ENCODE measurements at regions not wholly inside any gene's neighbourhood (a gene's known extent, or its start where the extent isn't known, plus 50 kb on each side); places are given as distances from the start of the nearest gene placed in this dataset.

DNA sequence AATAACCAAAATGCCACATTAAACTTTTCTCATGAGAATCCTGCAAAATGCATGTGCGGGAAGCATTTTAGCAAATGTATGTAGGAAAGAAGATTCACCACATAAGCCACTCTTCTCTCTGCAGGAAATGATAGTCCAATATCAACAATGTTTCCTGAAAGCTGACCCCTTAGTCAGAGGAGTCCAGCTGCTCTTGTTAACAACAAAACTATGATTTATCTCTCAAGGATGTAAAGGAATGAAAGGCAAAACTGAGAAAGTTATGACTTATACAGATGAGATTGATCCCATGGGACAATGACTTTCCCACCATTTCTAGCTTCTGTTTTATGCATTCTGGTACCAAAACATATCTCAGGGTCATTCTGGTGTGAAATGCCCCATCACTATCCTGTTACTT lies 125.0 kb upstream of the EDNRA start:
- intact Hi-C loops (cut with micrococcal nuclease), result no loop called here
- Mint-ChIP-seq H3K36me3 (ENCODE audit: low read depth) (no peaks in the 10 kb centered on the region), H3K4me1 (ENCODE audit: low read depth) (no peaks in the 10 kb centered on the region), H3K27me3 (ENCODE audit: insufficient read depth) (peaks cover under 1% of the 10 kb centered on the region), H3K27ac (no peak overlapping the region), H3K9me3 (no peaks in the 10 kb centered on the region), H3K4me3 (no peak overlapping the region)
- no peak for DNase-seq (ENCODE audit: low spot score)

DNA sequence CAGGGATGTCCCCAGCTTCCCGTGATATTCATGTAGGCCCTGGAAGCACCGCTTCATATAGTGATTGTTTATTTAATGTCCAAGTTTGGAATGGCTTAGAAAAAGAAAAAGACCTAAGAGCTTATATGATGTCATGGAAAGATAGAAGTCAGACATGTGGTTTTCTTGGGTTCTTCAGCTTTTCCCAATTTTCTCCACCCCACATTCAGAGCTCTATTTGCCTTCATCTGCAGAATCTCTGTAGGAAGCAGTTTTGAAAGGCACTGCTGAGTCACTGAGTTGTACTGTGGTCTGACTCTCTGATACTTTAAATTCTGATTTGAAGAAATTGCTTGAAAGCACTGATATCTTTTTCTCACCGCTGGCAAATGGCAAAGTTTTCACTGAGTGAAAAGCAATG lies 120.6 kb upstream of the EDNRA start:
- Mint-ChIP-seq H3K4me3 (no peak overlapping the region), H3K27me3 (ENCODE audit: insufficient read depth) (peaks cover 4% of the 10 kb centered on the region), H3K27ac (no peak overlapping the region), H3K9me3 (no peaks in the 10 kb centered on the region), H3K4me1 (ENCODE audit: low read depth) (no peaks in the 10 kb centered on the region), H3K36me3 (ENCODE audit: low read depth) (no peaks in the 10 kb centered on the region)
- DNase-seq (ENCODE audit: low spot score), result no peak
- intact Hi-C loops (cut with micrococcal nuclease), result no loop called here

DNA sequence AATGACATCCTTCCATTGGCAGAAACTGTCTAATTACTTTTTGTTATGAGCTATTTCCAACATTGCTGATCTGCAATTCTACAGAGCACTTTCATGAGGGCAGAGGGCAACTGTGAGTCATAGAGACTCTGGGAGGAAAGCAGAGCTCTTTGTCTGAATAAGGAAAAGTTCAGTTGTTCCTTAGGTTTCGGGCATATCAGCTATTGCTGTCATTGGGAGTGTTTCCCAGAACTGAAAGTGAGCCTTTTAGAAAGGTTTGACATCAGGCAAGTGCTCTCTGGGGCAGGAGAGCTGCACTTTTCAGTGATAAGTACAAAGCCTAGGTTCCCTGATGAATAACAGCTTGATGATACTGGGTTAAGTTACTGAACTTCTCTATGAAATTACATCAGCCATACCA lies 119.2 kb upstream of the EDNRA start:
- Mint-ChIP-seq H3K27me3 (ENCODE audit: insufficient read depth) (peaks cover 4% of the 10 kb centered on the region), H3K9me3 (no peaks in the 10 kb centered on the region), H3K36me3 (ENCODE audit: low read depth) (no peaks in the 10 kb centered on the region), H3K4me3 (no peak overlapping the region), H3K27ac (no peak overlapping the region), H3K4me1 (ENCODE audit: low read depth) (no peaks in the 10 kb centered on the region)
- DNase-seq (ENCODE audit: low spot score), result no peak
- intact Hi-C loops (cut with micrococcal nuclease), result no loop called here

DNA sequence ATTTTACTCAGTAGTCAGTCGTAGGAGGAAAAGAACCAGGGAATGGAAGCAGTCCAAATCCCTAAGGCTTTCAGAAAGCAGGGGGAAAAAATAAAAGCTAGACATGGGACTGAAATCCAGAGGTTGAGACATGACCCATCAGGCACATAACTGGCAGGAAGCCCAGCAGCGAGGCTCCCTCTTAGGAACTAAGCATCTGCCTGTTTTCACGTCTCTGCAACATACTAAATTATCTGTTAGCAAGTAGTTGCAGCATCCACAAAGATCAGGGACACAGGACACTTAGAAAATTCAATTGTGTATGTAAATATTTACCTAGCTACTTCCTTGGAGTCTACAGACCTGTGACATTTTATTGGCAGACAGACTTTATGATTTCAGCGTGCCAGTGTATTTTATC lies 118.0 kb upstream of the EDNRA start:
- Mint-ChIP-seq H3K36me3 (ENCODE audit: low read depth) (no peaks in the 10 kb centered on the region), H3K9me3 (no peaks in the 10 kb centered on the region), H3K4me1 (ENCODE audit: low read depth) (no peaks in the 10 kb centered on the region), H3K27ac (no peak overlapping the region), H3K4me3 (no peak overlapping the region), H3K27me3 (ENCODE audit: insufficient read depth) (peaks cover 4% of the 10 kb centered on the region)
- DNase-seq (ENCODE audit: low spot score), result no peak
- intact Hi-C loops (cut with micrococcal nuclease), result no loop called here

DNA sequence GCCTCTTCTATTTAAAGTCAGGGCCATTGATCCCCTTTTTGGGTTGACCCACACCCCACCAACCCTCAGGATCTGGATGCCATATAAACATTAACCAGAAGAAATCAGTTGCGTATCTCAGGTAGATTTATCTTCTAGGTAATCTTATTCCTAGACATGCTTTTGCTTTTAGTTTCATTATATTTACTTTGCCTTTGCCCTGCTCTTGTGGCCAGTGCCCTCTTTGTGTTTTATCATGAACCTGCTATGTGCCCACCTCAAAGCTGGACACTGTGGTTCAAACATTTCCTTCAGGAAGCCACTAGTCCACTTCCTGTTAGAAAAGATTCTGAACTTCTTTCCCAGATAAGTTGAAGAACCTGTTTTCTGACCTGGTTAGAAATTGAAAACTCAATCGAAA lies 117.4 kb upstream of the EDNRA start:
- no peak for DNase-seq (ENCODE audit: low spot score)
- intact Hi-C loops (cut with micrococcal nuclease), result no loop called here
- no peak overlapping the region for H3K4me3 Mint-ChIP-seq
- peak overlapping the region; percentile 44 for H3K27ac Mint-ChIP-seq
- H3K4me1 Mint-ChIP-seq (ENCODE audit: low read depth), result no peaks in the 10 kb centered on the region
- H3K9me3 Mint-ChIP-seq, result no peaks in the 10 kb centered on the region
- no peaks in the 10 kb centered on the region for H3K36me3 Mint-ChIP-seq (ENCODE audit: low read depth)
- H3K27me3 Mint-ChIP-seq (ENCODE audit: insufficient read depth), result peaks cover 4% of the 10 kb centered on the region

DNA sequence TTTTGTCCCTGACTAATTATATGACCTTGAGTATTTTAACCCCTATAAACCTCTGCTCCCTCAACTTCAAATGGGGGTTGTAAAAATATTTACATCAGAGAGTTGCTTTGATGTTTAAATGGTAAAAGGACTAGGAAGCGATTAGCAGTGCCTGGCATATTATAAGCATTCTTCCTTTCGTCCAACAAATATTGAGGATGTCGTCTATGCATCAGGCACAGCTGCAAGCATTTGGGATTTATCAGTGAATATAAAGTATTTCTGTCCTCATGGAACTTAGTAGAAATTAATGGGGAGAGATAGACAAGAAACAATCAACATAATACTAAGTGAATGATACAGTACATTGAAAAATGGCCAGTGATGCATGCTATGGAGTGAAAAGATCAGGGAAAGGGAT lies 115.5 kb upstream of the EDNRA start:
- intact Hi-C loops (cut with micrococcal nuclease), result no loop called here
- H3K27me3 Mint-ChIP-seq (ENCODE audit: insufficient read depth), result peaks cover 4% of the 10 kb centered on the region
- H3K4me3 Mint-ChIP-seq, result no peak overlapping the region
- no peak for DNase-seq (ENCODE audit: low spot score)
- no peaks in the 10 kb centered on the region for H3K4me1 Mint-ChIP-seq (ENCODE audit: low read depth)
- no peaks in the 10 kb centered on the region for H3K36me3 Mint-ChIP-seq (ENCODE audit: low read depth)
- H3K27ac Mint-ChIP-seq, result no peak overlapping the region
- no peaks in the 10 kb centered on the region for H3K9me3 Mint-ChIP-seq

DNA sequence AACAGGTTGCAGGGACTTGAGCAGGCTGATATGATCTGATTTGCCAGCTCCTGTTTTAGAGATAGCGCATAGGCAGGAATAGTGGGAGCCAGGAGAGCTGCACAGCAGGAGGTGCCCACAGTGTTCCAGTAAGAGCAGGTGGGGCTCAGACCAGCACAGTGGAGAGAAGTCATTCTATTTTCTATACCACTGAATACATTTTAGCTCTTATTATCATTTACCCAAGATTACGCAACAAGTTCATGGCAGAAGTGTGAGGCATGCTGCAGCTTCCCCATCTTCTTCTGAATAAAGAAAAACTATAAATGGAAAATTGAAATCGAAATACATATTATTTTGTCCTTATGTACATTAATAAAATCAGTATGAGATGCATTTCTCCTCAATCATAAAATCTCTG lies 114.7 kb upstream of the EDNRA start:
- Mint-ChIP-seq H3K27me3 (ENCODE audit: insufficient read depth) (peaks cover under 1% of the 10 kb centered on the region), H3K4me1 (ENCODE audit: low read depth) (no peaks in the 10 kb centered on the region), H3K27ac (no peak overlapping the region), H3K4me3 (no peak overlapping the region), H3K9me3 (no peaks in the 10 kb centered on the region), H3K36me3 (ENCODE audit: low read depth) (no peaks in the 10 kb centered on the region)
- intact Hi-C loops (cut with micrococcal nuclease), result no loop called here
- DNase-seq (ENCODE audit: low spot score), result no peak

DNA sequence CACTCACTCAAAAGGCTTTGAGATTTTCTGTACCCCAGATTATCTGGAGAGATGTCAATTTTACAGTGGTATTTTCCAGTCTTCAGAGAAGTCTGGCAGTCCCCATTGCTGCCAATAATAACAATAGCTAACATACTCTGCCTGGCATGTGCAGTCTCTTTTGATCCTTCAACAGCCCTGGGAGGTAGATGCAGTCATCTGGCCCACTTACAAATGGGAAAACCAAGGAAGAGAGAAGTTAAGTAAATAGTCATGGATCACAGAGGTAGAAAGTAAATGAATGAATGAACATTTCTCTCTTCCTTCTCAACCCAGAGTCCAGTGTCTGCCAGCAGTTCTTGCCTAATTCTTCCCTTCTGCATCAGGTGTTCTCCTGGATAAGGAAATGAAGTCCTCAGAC lies 113.0 kb upstream of the EDNRA start:
- no peak overlapping the region for H3K4me3 Mint-ChIP-seq
- intact Hi-C loops (cut with micrococcal nuclease), result no loop called here
- H3K27ac Mint-ChIP-seq, result no peak overlapping the region
- no peaks in the 10 kb centered on the region for H3K27me3 Mint-ChIP-seq (ENCODE audit: insufficient read depth)
- H3K36me3 Mint-ChIP-seq (ENCODE audit: low read depth), result no peaks in the 10 kb centered on the region
- H3K4me1 Mint-ChIP-seq (ENCODE audit: low read depth), result no peaks in the 10 kb centered on the region
- no peak for DNase-seq (ENCODE audit: low spot score)
- H3K9me3 Mint-ChIP-seq, result no peaks in the 10 kb centered on the region

DNA sequence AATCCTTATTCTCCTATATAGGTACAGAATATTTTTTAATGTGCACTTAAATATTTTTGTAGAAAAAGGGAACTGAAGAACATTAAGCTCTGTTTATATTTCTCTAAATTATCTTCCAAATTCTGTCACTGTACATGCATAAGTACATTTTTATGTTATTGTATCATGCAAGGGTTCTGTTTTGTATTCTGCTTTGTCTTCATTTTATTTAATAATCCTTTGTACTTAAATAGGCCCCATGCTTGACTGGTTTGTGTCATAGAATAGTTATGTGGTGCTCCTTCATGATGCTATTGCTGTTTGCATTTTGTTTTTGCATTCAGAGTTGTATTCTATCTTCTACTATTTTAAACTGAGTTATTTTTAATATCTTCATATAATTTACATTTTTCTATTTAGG lies 111.9 kb upstream of the EDNRA start:
- Mint-ChIP-seq H3K27me3 (ENCODE audit: insufficient read depth) (no peaks in the 10 kb centered on the region), H3K4me3 (no peak overlapping the region)

DNA sequence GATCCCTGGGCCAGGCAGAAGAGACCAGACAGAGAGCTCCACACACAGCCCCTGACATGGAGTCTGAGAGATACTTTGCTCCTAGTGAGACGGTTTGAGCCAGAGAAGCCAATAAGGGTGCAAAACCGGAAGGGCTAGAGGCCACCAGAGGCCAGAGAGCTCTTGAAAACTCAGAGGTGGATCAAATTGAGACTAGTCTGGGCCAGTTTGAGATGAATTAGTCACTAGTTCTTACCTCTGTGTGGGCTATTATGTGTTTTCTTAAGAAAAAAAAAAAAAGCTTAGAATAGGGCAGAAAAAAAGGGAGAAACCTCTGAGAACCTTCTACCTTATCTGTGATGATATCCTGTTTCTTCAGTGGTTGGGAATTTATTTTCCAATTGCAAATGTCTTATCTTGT lies 110.4 kb upstream of the EDNRA start:
- no peak for DNase-seq (ENCODE audit: low spot score)
- Mint-ChIP-seq H3K4me1 (ENCODE audit: low read depth) (no peaks in the 10 kb centered on the region), H3K36me3 (ENCODE audit: low read depth) (no peaks in the 10 kb centered on the region), H3K9me3 (no peaks in the 10 kb centered on the region), H3K27me3 (ENCODE audit: insufficient read depth) (no peaks in the 10 kb centered on the region), H3K4me3 (no peak overlapping the region), H3K27ac (no peak overlapping the region)
- intact Hi-C loops (cut with micrococcal nuclease), result no loop called here

More for the DNA sequence above, 111.9 kb upstream of the EDNRA start:
- H3K4me1 Mint-ChIP-seq (ENCODE audit: low read depth), result no peaks in the 10 kb centered on the region
- no peaks in the 10 kb centered on the region for H3K9me3 Mint-ChIP-seq
- H3K27ac Mint-ChIP-seq, result no peak overlapping the region
- intact Hi-C loops (cut with micrococcal nuclease), result no loop called here
- no peak for DNase-seq (ENCODE audit: low spot score)
- no peaks in the 10 kb centered on the region for H3K36me3 Mint-ChIP-seq (ENCODE audit: low read depth)

DNA sequence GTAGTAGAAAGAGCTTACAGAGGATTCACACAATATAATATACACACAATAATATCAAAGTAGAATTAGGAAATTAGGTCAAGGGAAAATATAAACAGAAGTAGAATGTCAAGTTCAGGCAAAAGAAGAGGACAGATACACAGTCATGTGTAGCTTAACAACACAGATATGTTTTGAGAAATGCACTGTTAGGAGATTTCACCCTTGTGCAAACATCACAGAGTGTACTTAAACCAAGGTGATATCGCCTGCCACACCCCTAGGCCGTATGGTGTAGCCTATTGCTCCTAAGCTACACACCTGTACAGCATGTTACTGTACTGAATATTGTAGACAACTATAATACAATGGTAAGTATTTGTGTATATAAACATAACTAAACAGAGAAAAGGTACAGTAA lies 110.0 kb upstream of the EDNRA start:
- no peaks in the 10 kb centered on the region for H3K27me3 Mint-ChIP-seq (ENCODE audit: insufficient read depth)

DNA sequence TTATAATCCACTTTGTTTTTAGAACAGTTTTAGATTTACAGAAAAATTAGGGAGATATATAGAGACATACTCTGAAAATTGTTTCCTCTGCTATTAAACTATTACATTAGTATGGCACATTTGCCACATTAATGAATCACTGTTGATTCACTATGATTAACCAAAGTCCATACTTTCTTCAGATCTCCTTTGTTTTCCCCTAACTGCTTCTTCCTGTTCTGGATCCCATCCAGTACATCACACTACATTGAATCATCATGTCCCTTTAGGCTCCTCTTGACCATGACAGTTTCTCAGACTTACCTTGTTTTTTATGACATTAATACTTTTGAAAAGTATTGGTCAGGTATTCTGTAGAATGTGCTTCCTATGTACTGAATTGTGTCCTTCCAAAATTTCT lies 109.2 kb upstream of the EDNRA start:
- no peak for DNase-seq (ENCODE audit: low spot score)

More for the DNA sequence above, 110.0 kb upstream of the EDNRA start:
- no peak overlapping the region for H3K4me3 Mint-ChIP-seq
- H3K4me1 Mint-ChIP-seq (ENCODE audit: low read depth), result no peaks in the 10 kb centered on the region
- intact Hi-C loops (cut with micrococcal nuclease), result no loop called here
- no peak for DNase-seq (ENCODE audit: low spot score)
- no peaks in the 10 kb centered on the region for H3K9me3 Mint-ChIP-seq
- no peaks in the 10 kb centered on the region for H3K36me3 Mint-ChIP-seq (ENCODE audit: low read depth)
- no peak overlapping the region for H3K27ac Mint-ChIP-seq

DNA sequence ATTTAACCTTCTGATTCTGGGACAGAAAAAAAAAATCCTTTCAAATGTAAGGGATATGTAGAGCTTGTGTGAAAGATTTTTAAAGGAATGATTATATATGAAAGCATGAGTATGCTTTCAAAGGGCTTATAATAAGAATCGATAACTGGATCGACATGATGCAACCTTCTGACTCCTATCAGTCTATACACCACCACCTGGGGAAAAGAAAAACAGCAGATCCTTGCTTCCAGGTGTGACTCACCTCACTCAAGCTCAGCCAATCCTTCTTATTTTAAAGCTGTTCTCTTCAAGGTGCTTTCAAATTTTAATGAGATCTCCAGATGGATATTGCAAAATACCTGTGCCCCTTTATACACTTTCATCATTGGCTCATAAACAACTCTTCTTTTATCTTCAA lies 102.1 kb upstream of the EDNRA start:
- Mint-ChIP-seq H3K4me1 (ENCODE audit: low read depth) (no peaks in the 10 kb centered on the region), H3K27ac (no peak overlapping the region)

More for the DNA sequence above, 109.2 kb upstream of the EDNRA start:
- Mint-ChIP-seq H3K36me3 (ENCODE audit: low read depth) (no peaks in the 10 kb centered on the region), H3K27me3 (ENCODE audit: insufficient read depth) (no peaks in the 10 kb centered on the region), H3K4me3 (no peak overlapping the region), H3K27ac (no peak overlapping the region), H3K4me1 (ENCODE audit: low read depth) (no peaks in the 10 kb centered on the region), H3K9me3 (no peaks in the 10 kb centered on the region)
- intact Hi-C loops (cut with micrococcal nuclease), result no loop called here

DNA sequence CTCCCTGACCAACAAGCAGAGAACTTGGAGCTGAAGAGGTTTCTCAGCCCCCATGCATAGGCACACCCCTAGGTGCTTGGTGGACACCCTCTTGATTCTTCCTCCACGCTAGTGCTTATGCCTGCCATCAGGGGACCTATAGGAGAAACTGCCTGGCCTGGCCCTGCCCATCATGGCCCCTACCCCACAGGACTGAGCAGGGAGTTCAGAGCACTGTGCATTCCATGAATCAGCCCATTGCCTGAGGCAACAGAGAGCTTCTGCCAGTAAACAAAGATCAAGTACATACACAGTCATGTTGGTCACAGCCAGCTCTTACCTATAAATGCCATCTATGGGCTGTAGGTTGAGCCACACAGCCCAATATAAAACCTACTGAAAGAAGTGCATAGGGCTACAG lies 99.1 kb upstream of the EDNRA start:
- Mint-ChIP-seq H3K27ac (no peak overlapping the region), H3K27me3 (ENCODE audit: insufficient read depth) (no peaks in the 10 kb centered on the region), H3K36me3 (ENCODE audit: low read depth) (no peaks in the 10 kb centered on the region), H3K9me3 (no peaks in the 10 kb centered on the region), H3K4me3 (no peak overlapping the region), H3K4me1 (ENCODE audit: low read depth) (no peaks in the 10 kb centered on the region)
- intact Hi-C loops (cut with micrococcal nuclease), result no loop called here
- no peak for DNase-seq (ENCODE audit: low spot score)

More for the DNA sequence above, 102.1 kb upstream of the EDNRA start:
- Mint-ChIP-seq H3K36me3 (ENCODE audit: low read depth) (no peaks in the 10 kb centered on the region), H3K4me3 (no peak overlapping the region), H3K9me3 (no peaks in the 10 kb centered on the region), H3K27me3 (ENCODE audit: insufficient read depth) (no peaks in the 10 kb centered on the region)
- DNase-seq (ENCODE audit: low spot score), result no peak
- intact Hi-C loops (cut with micrococcal nuclease), result no loop called here
